ENCODE measurements at regions not wholly inside any gene's neighbourhood (a gene's known extent, or its start where the extent isn't known, plus 50 kb on each side); places are given as distances from the start of the nearest gene placed in this dataset.

DNA sequence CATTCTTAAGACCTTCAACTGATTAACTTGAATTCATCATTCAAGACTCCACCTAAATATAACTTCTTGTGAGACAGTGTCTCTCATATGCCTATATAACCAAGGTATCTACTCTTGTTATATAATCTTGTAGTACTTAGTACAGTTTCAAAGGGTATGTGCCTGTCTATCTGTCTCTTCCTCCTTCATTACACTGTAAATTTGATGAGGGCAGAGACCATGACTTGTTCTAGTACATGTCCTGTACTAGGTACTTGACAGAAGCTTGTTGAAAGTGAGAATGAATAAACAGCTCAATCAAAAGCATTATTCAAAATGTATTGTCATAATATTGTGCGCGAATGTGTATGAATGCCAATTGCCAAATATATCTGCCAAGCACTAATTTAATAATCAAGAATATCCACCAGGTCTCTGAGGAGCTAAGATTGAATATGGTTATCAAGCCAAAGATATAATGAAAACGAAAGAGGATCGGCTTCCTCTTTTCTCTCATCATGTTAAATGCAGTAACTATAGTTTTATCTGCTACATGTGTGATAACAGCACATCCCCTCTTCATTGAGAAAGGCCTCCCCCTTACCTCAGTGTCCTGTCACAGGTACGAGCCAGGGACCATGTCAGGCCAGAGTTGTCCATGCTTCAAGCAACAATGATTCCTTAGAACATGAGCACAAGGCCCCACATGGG, 117.3 kb downstream of the UCHL5 start:
- H3K36me3 ChIP-seq (ENCODE audit: control insufficient read depth in 2 of 3, insufficient read depth in 3 of 3, low read length in 3 of 3) = no peaks in the 10 kb centered on the region
- FAIRE-seq (no peak), DNase-seq (no peak)
- no peaks in the 10 kb centered on the region for H3K27me3 ChIP-seq (ENCODE audit: control insufficient read depth, insufficient read depth, low read length)
- TF ChIP-seq, protein P1, sequence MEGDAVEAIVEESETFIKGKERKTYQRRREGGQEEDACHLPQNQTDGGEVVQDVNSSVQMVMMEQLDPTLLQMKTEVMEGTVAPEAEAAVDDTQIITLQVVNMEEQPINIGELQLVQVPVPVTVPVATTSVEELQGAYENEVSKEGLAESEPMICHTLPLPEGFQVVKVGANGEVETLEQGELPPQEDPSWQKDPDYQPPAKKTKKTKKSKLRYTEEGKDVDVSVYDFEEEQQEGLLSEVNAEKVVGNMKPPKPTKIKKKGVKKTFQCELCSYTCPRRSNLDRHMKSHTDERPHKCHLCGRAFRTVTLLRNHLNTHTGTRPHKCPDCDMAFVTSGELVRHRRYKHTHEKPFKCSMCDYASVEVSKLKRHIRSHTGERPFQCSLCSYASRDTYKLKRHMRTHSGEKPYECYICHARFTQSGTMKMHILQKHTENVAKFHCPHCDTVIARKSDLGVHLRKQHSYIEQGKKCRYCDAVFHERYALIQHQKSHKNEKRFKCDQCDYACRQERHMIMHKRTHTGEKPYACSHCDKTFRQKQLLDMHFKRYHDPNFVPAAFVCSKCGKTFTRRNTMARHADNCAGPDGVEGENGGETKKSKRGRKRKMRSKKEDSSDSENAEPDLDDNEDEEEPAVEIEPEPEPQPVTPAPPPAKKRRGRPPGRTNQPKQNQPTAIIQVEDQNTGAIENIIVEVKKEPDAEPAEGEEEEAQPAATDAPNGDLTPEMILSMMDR (IDR thresholded peaks at IDR 0.05; ENCODE audit: borderline replicate concordance, extremely low read depth, insufficient read depth) = no peak
- intact Hi-C loops (cut with DNase I) = no loop called here
- no peaks in the 10 kb centered on the region for H3K4me1 ChIP-seq (ENCODE audit: control insufficient read depth in 2 of 3, insufficient read depth in 2 of 3, low read depth in 1 of 3, low read length in 3 of 3)
- H3K4me3 ChIP-seq (ENCODE audit: low read length in 3 of 3) = no peak overlapping the region
- H3K27ac ChIP-seq (ENCODE audit: low read depth in 2 of 2, low read length in 2 of 2) = no peak overlapping the region
- no peaks in the 10 kb centered on the region for H3K9me3 ChIP-seq (ENCODE audit: control insufficient read depth in 2 of 3, insufficient read depth in 1 of 3, low read length in 3 of 3)
- no peak overlapping the region for H3K9ac ChIP-seq (ENCODE audit: low read length in 3 of 3)

DNA sequence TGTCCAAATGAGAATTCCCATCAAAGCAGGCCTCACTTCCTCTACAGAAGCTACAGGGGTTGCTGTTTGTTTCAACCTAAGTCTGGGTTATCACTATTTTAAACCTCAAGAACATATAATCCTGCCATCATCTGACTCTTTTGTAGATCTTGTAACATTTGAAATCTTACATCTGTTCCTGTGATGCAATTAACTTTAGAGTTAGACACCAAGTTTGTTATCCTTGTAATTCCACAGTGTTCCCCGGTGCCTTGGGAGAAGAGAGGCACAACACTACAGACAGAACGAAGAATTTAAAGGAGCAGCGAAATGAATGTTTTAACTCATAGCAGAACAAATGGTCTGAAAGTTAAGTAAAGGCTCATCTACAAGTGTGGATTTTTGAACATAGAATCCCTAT, 116.1 kb downstream of the UCHL5 start:
- Histone ChIP-seq H3K9me3 (ENCODE audit: control insufficient read depth in 2 of 3, insufficient read depth in 1 of 3, low read length in 3 of 3) (no peaks in the 10 kb centered on the region), H3K36me3 (ENCODE audit: control insufficient read depth in 2 of 3, insufficient read depth in 3 of 3, low read length in 3 of 3) (no peaks in the 10 kb centered on the region), H3K27ac (ENCODE audit: low read depth in 2 of 2, low read length in 2 of 2) (no peak overlapping the region), H3K9ac (ENCODE audit: low read length in 3 of 3) (no peak overlapping the region), H3K4me3 (ENCODE audit: low read length in 3 of 3) (no peak overlapping the region), H3K4me1 (ENCODE audit: control insufficient read depth in 2 of 3, insufficient read depth in 2 of 3, low read depth in 1 of 3, low read length in 3 of 3) (no peaks in the 10 kb centered on the region), H3K27me3 (ENCODE audit: control insufficient read depth, insufficient read depth, low read length) (no peaks in the 10 kb centered on the region)
- FAIRE-seq (no peak), DNase-seq (peak in 2 of 5 donors; percentile 36 to 49)
- TF ChIP-seq, protein P1 (IDR thresholded peaks at IDR 0.05; ENCODE audit: borderline replicate concordance, extremely low read depth, insufficient read depth) = no peak
- intact Hi-C loops (cut with DNase I) = no loop called here

DNA sequence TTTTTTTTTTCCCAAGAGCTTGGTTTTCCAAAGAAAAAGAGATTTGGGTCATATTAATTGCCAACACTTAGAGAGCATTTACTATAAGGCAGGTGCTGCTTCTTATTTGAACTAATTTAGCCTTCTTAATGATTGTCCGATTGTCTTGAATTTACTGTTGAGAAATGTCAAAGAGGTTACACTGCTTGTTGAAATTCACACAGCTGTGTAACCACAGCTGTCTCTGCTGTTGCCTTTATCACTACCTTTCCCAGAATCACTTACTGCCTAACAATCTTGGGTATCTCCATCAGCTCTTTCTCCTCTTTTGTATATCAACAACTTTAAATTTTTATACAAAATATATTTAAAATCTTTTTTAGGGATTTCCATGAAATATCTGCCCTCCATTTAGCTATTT, 115.6 kb downstream of the UCHL5 start:
- no peak for FAIRE-seq
- intact Hi-C loops (cut with DNase I) = no loop called here
- Histone ChIP-seq H3K4me3 (ENCODE audit: low read length in 3 of 3) (no peak overlapping the region), H3K27ac (ENCODE audit: low read depth in 2 of 2, low read length in 2 of 2) (no peak overlapping the region), H3K9me3 (ENCODE audit: control insufficient read depth in 2 of 3, insufficient read depth in 1 of 3, low read length in 3 of 3) (no peaks in the 10 kb centered on the region), H3K4me1 (ENCODE audit: control insufficient read depth in 2 of 3, insufficient read depth in 2 of 3, low read depth in 1 of 3, low read length in 3 of 3) (no peaks in the 10 kb centered on the region), H3K36me3 (ENCODE audit: control insufficient read depth in 2 of 3, insufficient read depth in 3 of 3, low read length in 3 of 3) (no peaks in the 10 kb centered on the region), H3K27me3 (ENCODE audit: control insufficient read depth, insufficient read depth, low read length) (no peaks in the 10 kb centered on the region), H3K9ac (ENCODE audit: low read length in 3 of 3) (no peak overlapping the region)
- DNase-seq = peak in 1 of 5 donors; percentile 18
- TF ChIP-seq, protein P1 (IDR thresholded peaks at IDR 0.05; ENCODE audit: borderline replicate concordance, extremely low read depth, insufficient read depth) = no peak

All from kidney (tissue), 13 donors.